ENCODE measurements at regions not wholly inside any gene's neighbourhood (a gene's known extent, or its start where the extent isn't known, plus 50 kb on each side); places are given as distances from the start of the nearest gene placed in this dataset.

DNA sequence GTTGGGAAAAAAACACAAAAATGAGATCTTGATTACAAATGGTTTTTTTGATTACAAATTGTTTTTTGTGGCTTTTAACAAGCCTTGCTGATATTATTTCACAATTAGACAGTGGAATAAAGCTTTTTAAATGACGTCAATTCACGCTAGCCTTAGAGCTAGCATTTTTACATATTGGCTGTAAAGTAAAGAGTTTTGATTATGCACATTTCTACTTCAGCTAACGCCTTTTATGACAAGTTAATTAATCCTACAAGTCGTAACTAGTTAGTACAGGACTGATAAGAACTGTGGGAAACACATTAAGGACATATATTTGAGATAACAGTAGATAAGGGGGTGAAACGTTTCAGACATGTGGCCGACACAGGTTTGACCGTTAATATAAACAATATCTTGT, 95.7 kb upstream of the ATXN3L start:
- TF ChIP-seq SPI1 (IDR thresholded peaks at IDR 0.05; ENCODE audit: borderline replicate concordance, insufficient read depth, low read depth, low read length) (no peak), YBX1 (IDR thresholded peaks at IDR 0.05) (no peak), POLR2AphosphoS5 (IDR thresholded peaks at IDR 0.05; ENCODE audit: low read length) (no peak), MTA2 (IDR thresholded peaks at IDR 0.05; ENCODE audit: low read depth) (no peak), JUNB (IDR thresholded peaks at IDR 0.05) (no peak), KDM1A (IDR thresholded peaks at IDR 0.05; ENCODE audit: borderline replicate concordance) (no peak), CBX5 (IDR thresholded peaks at IDR 0.05; ENCODE audit: low read depth) (no peak), CREB1 (IDR thresholded peaks at IDR 0.05; ENCODE audit: low read depth) (no peak), PAX5 (IDR thresholded peaks at IDR 0.05; ENCODE audit: borderline replicate concordance, low read depth, low read length) (no peak), RAD21 (IDR thresholded peaks at IDR 0.05; ENCODE audit: insufficient read depth, low read depth, low read length) (no peak)
- TF ChIP-seq, protein P1, sequence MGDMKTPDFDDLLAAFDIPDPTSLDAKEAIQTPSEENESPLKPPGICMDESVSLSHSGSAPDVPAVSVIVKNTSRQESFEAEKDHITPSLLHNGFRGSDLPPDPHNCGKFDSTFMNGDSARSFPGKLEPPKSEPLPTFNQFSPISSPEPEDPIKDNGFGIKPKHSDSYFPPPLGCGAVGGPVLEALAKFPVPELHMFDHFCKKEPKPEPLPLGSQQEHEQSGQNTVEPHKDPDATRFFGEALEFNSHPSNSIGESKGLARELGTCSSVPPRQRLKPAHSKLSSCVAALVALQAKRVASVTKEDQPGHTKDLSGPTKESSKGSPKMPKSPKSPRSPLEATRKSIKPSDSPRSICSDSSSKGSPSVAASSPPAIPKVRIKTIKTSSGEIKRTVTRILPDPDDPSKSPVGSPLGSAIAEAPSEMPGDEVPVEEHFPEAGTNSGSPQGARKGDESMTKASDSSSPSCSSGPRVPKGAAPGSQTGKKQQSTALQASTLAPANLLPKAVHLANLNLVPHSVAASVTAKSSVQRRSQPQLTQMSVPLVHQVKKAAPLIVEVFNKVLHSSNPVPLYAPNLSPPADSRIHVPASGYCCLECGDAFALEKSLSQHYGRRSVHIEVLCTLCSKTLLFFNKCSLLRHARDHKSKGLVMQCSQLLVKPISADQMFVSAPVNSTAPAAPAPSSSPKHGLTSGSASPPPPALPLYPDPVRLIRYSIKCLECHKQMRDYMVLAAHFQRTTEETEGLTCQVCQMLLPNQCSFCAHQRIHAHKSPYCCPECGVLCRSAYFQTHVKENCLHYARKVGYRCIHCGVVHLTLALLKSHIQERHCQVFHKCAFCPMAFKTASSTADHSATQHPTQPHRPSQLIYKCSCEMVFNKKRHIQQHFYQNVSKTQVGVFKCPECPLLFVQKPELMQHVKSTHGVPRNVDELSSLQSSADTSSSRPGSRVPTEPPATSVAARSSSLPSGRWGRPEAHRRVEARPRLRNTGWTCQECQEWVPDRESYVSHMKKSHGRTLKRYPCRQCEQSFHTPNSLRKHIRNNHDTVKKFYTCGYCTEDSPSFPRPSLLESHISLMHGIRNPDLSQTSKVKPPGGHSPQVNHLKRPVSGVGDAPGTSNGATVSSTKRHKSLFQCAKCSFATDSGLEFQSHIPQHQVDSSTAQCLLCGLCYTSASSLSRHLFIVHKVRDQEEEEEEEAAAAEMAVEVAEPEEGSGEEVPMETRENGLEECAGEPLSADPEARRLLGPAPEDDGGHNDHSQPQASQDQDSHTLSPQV (IDR thresholded peaks at IDR 0.05), result no peak
